Heart left ventricle (tissue), 13 donors: ENCODE measurements at regions not wholly inside any gene's neighbourhood (a gene's known extent, or its start where the extent isn't known, plus 50 kb on each side); places are given as distances from the start of the nearest gene placed in this dataset.

Source experiments
- CTCF ChIP-seq, 12 donors: fragments of 200-600 bp; sonication (generic) in 4 of 12; IDR thresholded peaks; one replicate each; pipeline versions ENCODE4 v1.5.0 to v1.8.0; 2018 to 2022; ENCODE audit warnings: antibody characterized with exemption in 12 of 12, mild to moderate bottlenecking in 5 of 12
- POLR2A ChIP-seq, 2 donors: fragments of 450-650 bp; IDR thresholded peaks; one replicate each; pipeline ENCODE4 v1.6.1; 2017; ENCODE audit warnings: antibody characterized with exemption in 2 of 2, mild to moderate bottlenecking in 2 of 2, moderate library complexity in 2 of 2
- donor health status: ischemic (EF 13 %, LVEDD 7.1; RV severe dilation, severe dysfunction).
- donor health status: DM: no; HTN: yes; CAD: no.
- donor health status: DM: no; HTN: no; CAD: no.
- donor health status: ischemic (EF 25% LVEDD 6.9; RV normal size, moderate dysfunction).
- donor health status: ischemic (EF 25% LVEDD 5.7; RV mildly dilated, moderate dysfunction).
- donor health status: ischemic (EF 35%, LVEDD 5.7; RV mildly dilated, moderate dysfunction).
- donor health status: nonischemic (EF 11% LVEDD 7.7; RV severe dilation, severe dysfunction).
- donor health status: DM: yes; HTN: yes; CAD: no.
- donor health status: PGD.
- donor health status: ischemic (EF 29% LVEDD 5.4; RV normal size, mild dysfunction).
- donor health status: nonischemic (EF 23%, LVEDD 6.1; RV moderate dilation, normal function).

GRCh38 chr7:80008039-80008438, 126.6 kb upstream of the GNAI1 start:
- TF ChIP-seq CTCF (IDR thresholded peaks at IDR 0.05) = no peak
- no peak for TF ChIP-seq POLR2A (IDR thresholded peaks at IDR 0.05)
